Caco-2 (cell line): ENCODE measurements at regions not wholly inside any gene's neighbourhood (a gene's known extent, or its start where the extent isn't known, plus 50 kb on each side); places are given as distances from the start of the nearest gene placed in this dataset.

Experiments
- BruUV-seq: library from RNA; stranded (reverse); fragments of 400-500 nt; replicated peaks from 2 replicates; lab custom pipeline; 2021; lab: Mats Ljungman, UMichigan
- CTCF ChIA-PET: fragments of 300-600 bp; sonication (Branson Sonifier 250); formaldehyde crosslinking; loops from one replicate; lab custom pipeline; 2022; ENCODE audit warnings: antibody characterized with exemption; lab: Charles Lee
- POLR2A ChIA-PET: fragments of 300-600 bp; sonication (Branson Sonifier 250); formaldehyde crosslinking; loops from one replicate; lab custom pipeline; 2022; ENCODE audit warnings: antibody characterized with exemption; lab: Charles Lee
- DNase-seq, 2 experiments: peaks; one replicate each; pipeline versions ENCODE4 v3.0.0 to v3.0.0-alpha.2; 2020 to 2022
- H3K27me3 ChIP-seq: replicated peaks from 2 replicates; pipeline ENCODE4 v1.6.0; 2011; ENCODE audit warnings: low read length; ENCODE audit not compliant: control insufficient read depth, insufficient read depth
- H3K36me3 ChIP-seq: 2 replicates; pipeline ENCODE4 v1.5.1; 2011; ENCODE audit warnings: low read length; ENCODE audit not compliant: control insufficient read depth, insufficient read depth
- H3K4me1 ChIP-seq: fragments of 250-450 bp; sonication (Bioruptor Pico); 2 replicates; pipeline ENCODE4 v1.5.1; 2020; ENCODE audit warnings: mild to moderate bottlenecking
- H3K4me3 ChIP-seq: 2 replicates; pipeline ENCODE4 v1.5.1; 2011; ENCODE audit warnings: low read depth, mild to moderate bottlenecking, control low read depth, low read length
- H3K9me3 ChIP-seq: fragments of 250-450 bp; sonication (Bioruptor Pico); 2 replicates; pipeline ENCODE4 v1.5.1; 2020; ENCODE audit warnings: mild to moderate bottlenecking, moderate library complexity
- H3K27ac Mint-ChIP-seq: one replicate; pipeline ENCODE4 v1.8.0; 2022; ENCODE audit warnings: mixed read lengths; ENCODE audit not compliant: unreplicated experiment
- H3K27me3 Mint-ChIP-seq: one replicate; pipeline ENCODE4 v1.8.0; 2022; ENCODE audit warnings: mixed read lengths; ENCODE audit not compliant: insufficient read depth, unreplicated experiment
- H3K36me3 Mint-ChIP-seq: one replicate; pipeline ENCODE4 v1.8.0; 2022; ENCODE audit warnings: mild to moderate bottlenecking, mixed read lengths; ENCODE audit not compliant: insufficient read depth, unreplicated experiment
- H3K4me1 Mint-ChIP-seq: one replicate; pipeline ENCODE4 v1.8.0; 2022; ENCODE audit warnings: low read depth, mixed read lengths; ENCODE audit not compliant: unreplicated experiment
- H3K4me3 Mint-ChIP-seq: one replicate; pipeline ENCODE4 v1.8.0; 2022; ENCODE audit warnings: mild to moderate bottlenecking, moderate library complexity, mixed read lengths; ENCODE audit not compliant: unreplicated experiment
- H3K9me3 Mint-ChIP-seq: one replicate; pipeline ENCODE4 v1.8.0; 2022; ENCODE audit warnings: mixed read lengths; ENCODE audit not compliant: unreplicated experiment
- intact Hi-C: fragments of 100-400 bp; cut with micrococcal nuclease; formaldehyde crosslinking; loops from one replicate; pipeline ENCODE4 v1.10.0; 2022; ENCODE audit not compliant: unreplicated experiment
- TF ChIP-seq, protein P1 (sequence below), 2 experiments: fragments of 200-600 bp in 1 of 2; IDR thresholded peaks; 1 replicate in 1 of 2; 2 replicates in 1 of 2; pipeline versions ENCODE4 v1.5.1 to v1.8.0; 2011 to 2022; ENCODE audit warnings: antibody characterized with exemption in 1 of 2, control low read depth in 1 of 2, inconsistent platforms in 1 of 2, low read depth in 1 of 2, low read length in 1 of 2, mild to moderate bottlenecking in 1 of 2, moderate library complexity in 1 of 2; ENCODE audit not compliant: insufficient read depth in 1 of 2, severe bottlenecking in 1 of 2, unreplicated experiment in 1 of 2

- H3K9me3 ChIP-seq, result peaks cover 1% of the 10 kb centered on the region; the same call in 1 of the 2 replicates
- no peaks in the 10 kb centered on the region for H3K27me3 ChIP-seq
- intact Hi-C loops, result no loop called here
- no peak overlapping the region for H3K4me3 ChIP-seq
- no peaks in the 10 kb centered on the region for H3K27me3 Mint-ChIP-seq
- H3K36me3 ChIP-seq, result no peaks in the 10 kb centered on the region
- H3K4me1 Mint-ChIP-seq, result no peaks in the 10 kb centered on the region
- BruUV-seq, result no TSS peak
- H3K4me3 Mint-ChIP-seq, result no peak overlapping the region
- no peaks in the 10 kb centered on the region for H3K9me3 Mint-ChIP-seq
- H3K4me1 ChIP-seq, result no peaks in the 10 kb centered on the region
- no peak for DNase-seq
- no peaks in the 10 kb centered on the region for H3K36me3 Mint-ChIP-seq
- TF ChIP-seq, protein P1, sequence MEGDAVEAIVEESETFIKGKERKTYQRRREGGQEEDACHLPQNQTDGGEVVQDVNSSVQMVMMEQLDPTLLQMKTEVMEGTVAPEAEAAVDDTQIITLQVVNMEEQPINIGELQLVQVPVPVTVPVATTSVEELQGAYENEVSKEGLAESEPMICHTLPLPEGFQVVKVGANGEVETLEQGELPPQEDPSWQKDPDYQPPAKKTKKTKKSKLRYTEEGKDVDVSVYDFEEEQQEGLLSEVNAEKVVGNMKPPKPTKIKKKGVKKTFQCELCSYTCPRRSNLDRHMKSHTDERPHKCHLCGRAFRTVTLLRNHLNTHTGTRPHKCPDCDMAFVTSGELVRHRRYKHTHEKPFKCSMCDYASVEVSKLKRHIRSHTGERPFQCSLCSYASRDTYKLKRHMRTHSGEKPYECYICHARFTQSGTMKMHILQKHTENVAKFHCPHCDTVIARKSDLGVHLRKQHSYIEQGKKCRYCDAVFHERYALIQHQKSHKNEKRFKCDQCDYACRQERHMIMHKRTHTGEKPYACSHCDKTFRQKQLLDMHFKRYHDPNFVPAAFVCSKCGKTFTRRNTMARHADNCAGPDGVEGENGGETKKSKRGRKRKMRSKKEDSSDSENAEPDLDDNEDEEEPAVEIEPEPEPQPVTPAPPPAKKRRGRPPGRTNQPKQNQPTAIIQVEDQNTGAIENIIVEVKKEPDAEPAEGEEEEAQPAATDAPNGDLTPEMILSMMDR (IDR thresholded peaks at IDR 0.05; ENCODE audit: insufficient read depth in 1 of 2, low read depth in 1 of 2, low read length in 1 of 2, severe bottlenecking in 1 of 2, unreplicated experiment in 1 of 2), result no peak
- ChIA-PET POLR2A (no interaction called here), CTCF (no interaction called here)
- H3K27ac Mint-ChIP-seq, result no peak overlapping the region
Measured at GRCh38 chr3:167160781-167161180, 219.3 kb downstream of the ZBBX start.

GRCh38 chr3:167151636-167152035, 228.5 kb downstream of the ZBBX start:
- Mint-ChIP-seq H3K9me3 (no peaks in the 10 kb centered on the region), H3K36me3 (no peaks in the 10 kb centered on the region), H3K4me3 (no peak overlapping the region), H3K4me1 (no peaks in the 10 kb centered on the region), H3K27ac (no peak overlapping the region), H3K27me3 (no peaks in the 10 kb centered on the region)
- CTCF ChIA-PET, result no interaction called here
- Histone ChIP-seq H3K4me1 (no peaks in the 10 kb centered on the region), H3K27me3 (no peaks in the 10 kb centered on the region), H3K9me3 (peaks cover 7% of the 10 kb centered on the region), H3K4me3 (no peak overlapping the region), H3K36me3 (no peaks in the 10 kb centered on the region)
- no peak for DNase-seq
- TF ChIP-seq, protein P1 (IDR thresholded peaks at IDR 0.05; ENCODE audit: insufficient read depth in 1 of 2, low read depth in 1 of 2, low read length in 1 of 2, severe bottlenecking in 1 of 2, unreplicated experiment in 1 of 2), result no peak
- POLR2A ChIA-PET, result no interaction called here
- no TSS peak for BruUV-seq
- intact Hi-C loops, result no loop called here

- H3K27me3 ChIP-seq, result no peaks in the 10 kb centered on the region
- Mint-ChIP-seq H3K36me3 (no peaks in the 10 kb centered on the region), H3K4me3 (no peak overlapping the region), H3K4me1 (no peaks in the 10 kb centered on the region), H3K27ac (no peak overlapping the region), H3K27me3 (peaks cover 2% of the 10 kb centered on the region), H3K9me3 (no peaks in the 10 kb centered on the region)
- H3K9me3 ChIP-seq, result no peaks in the 10 kb centered on the region
- CTCF ChIA-PET, result no interaction called here
- DNase-seq, result no peak
- intact Hi-C loops, result no loop called here
- TF ChIP-seq, protein P1 (IDR thresholded peaks at IDR 0.05; ENCODE audit: insufficient read depth in 1 of 2, low read depth in 1 of 2, low read length in 1 of 2, severe bottlenecking in 1 of 2, unreplicated experiment in 1 of 2), result no peak
- H3K36me3 ChIP-seq, result no peaks in the 10 kb centered on the region
- BruUV-seq, result no TSS peak
- H3K4me1 ChIP-seq, result no peaks in the 10 kb centered on the region
- POLR2A ChIA-PET, result no interaction called here
- H3K4me3 ChIP-seq, result no peak overlapping the region
Measured at GRCh38 chr3:167148136-167148535, 232.0 kb downstream of the ZBBX start.
